GM23338 (cell line): ENCODE measurements at regions not wholly inside any gene's neighbourhood (a gene's known extent, or its start where the extent isn't known, plus 50 kb on each side); places are given as distances from the start of the nearest gene placed in this dataset.

Experiments used
- ATAC-seq: fragments of 200-7000 bp; cut with Tn5 transposase; 3 replicates; pipeline ENCODE4 v1.9.1; 2020
- DNase-seq: peaks from one replicate; pipeline ENCODE4 v3.0.0-alpha.2; 2015; ENCODE audit warnings: low spot score
- H2AFZ ChIP-seq: fragments of 200-600 bp; sonication (generic); 2 replicates; pipeline ENCODE4 v1.8.0; 2016; ENCODE audit warnings: antibody characterized with exemption, mild to moderate bottlenecking, moderate library complexity
- H3F3A ChIP-seq: fragments of 200-600 bp; sonication (generic); replicated peaks from 2 replicates; pipeline ENCODE4 v1.8.0; 2017; ENCODE audit warnings: antibody characterized with exemption, mixed run types, low read depth
- H3K27ac ChIP-seq: fragments of 200-600 bp; sonication (generic); 2 replicates; pipeline ENCODE4 v1.6.1; 2016; ENCODE audit warnings: low read depth
- H3K27me3 ChIP-seq: fragments of 200-600 bp; sonication (generic); 2 replicates; pipeline ENCODE4 v1.8.0; 2016; ENCODE audit warnings: mild to moderate bottlenecking, mixed run types, moderate library complexity; ENCODE audit not compliant: insufficient read depth
- H3K36me3 ChIP-seq: fragments of 200-600 bp; sonication (generic); 2 replicates; pipeline ENCODE4 v1.8.0; 2016; ENCODE audit warnings: mild to moderate bottlenecking; ENCODE audit not compliant: insufficient read depth
- H3K4me1 ChIP-seq: fragments of 200-600 bp; sonication (generic); 2 replicates; pipeline ENCODE4 v1.8.0; 2016; ENCODE audit warnings: mild to moderate bottlenecking, moderate library complexity; ENCODE audit not compliant: insufficient read depth
- H3K4me2 ChIP-seq: fragments of 200-600 bp; sonication (generic); 2 replicates; pipeline ENCODE4 v1.7.1; 2017; ENCODE audit warnings: mixed run types
- H3K4me3 ChIP-seq: fragments of 200-600 bp; sonication (generic); 2 replicates; pipeline ENCODE4 v1.6.1; 2016; ENCODE audit warnings: mixed run types
- H3K79me2 ChIP-seq: fragments of 200-600 bp; sonication (generic); replicated peaks from 2 replicates; pipeline ENCODE4 v1.8.0; 2017; ENCODE audit warnings: mild to moderate bottlenecking; ENCODE audit not compliant: insufficient read depth
- H3K9me2 ChIP-seq: fragments of 200-600 bp; sonication (generic); 2 replicates; pipeline ENCODE4 v1.8.0; 2017; ENCODE audit not compliant: insufficient read depth
- H4K20me1 ChIP-seq: fragments of 200-600 bp; sonication (generic); replicated peaks from 2 replicates; pipeline ENCODE4 v1.8.0; 2017; ENCODE audit warnings: mild to moderate bottlenecking; ENCODE audit not compliant: insufficient read depth
- H3K27ac Mint-ChIP-seq: 2 replicates; pipeline ENCODE4 v1.8.0; 2020; ENCODE audit warnings: inconsistent platforms, mild to moderate bottlenecking, moderate library complexity, mixed read lengths
- H3K27me3 Mint-ChIP-seq: 3 replicates; pipeline ENCODE4 v1.8.0; 2022; ENCODE audit warnings: low read depth, mild to moderate bottlenecking, moderate library complexity, mixed read lengths, inconsistent platforms; ENCODE audit not compliant: insufficient read depth, poor library complexity
- H3K36me3 Mint-ChIP-seq: 3 replicates; pipeline ENCODE4 v1.8.0; 2021; ENCODE audit warnings: low read depth, mild to moderate bottlenecking, inconsistent platforms, moderate library complexity, mixed read lengths
- H3K4me1 Mint-ChIP-seq: 3 replicates; pipeline ENCODE4 v1.8.0; 2020; ENCODE audit warnings: mild to moderate bottlenecking, inconsistent platforms, mixed read lengths
- H3K4me3 Mint-ChIP-seq: 3 replicates; pipeline ENCODE4 v1.8.0; 2021; ENCODE audit warnings: moderate library complexity, mild to moderate bottlenecking, inconsistent platforms, mixed read lengths
- H3K9me3 Mint-ChIP-seq: 3 replicates; pipeline ENCODE4 v1.8.0; 2020; ENCODE audit warnings: moderate library complexity, mild to moderate bottlenecking, inconsistent platforms, mixed read lengths
- CREB1 ChIP-seq: fragments of 250-450 bp; sonication (Bioruptor Pico); IDR thresholded peaks from 2 replicates; pipeline ENCODE4 v1.5.0; 2020; ENCODE audit warnings: low read depth, mild to moderate bottlenecking, moderate library complexity
- EZH2 ChIP-seq: fragments of 200-600 bp; sonication (generic); IDR thresholded peaks from one replicate; pipeline ENCODE4 v1.8.0; 2017; ENCODE audit warnings: antibody characterized with exemption, mild to moderate bottlenecking, low read depth; ENCODE audit not compliant: unreplicated experiment
- EZH2phosphoT487 ChIP-seq: fragments of 200-600 bp; sonication (generic); IDR thresholded peaks from one replicate; pipeline ENCODE4 v1.8.1; 2018; ENCODE audit warnings: antibody characterized with exemption; ENCODE audit not compliant: unreplicated experiment
- JUNB ChIP-seq: IDR thresholded peaks from one replicate; pipeline ENCODE4 v1.6.1; 2016; ENCODE audit warnings: antibody characterized with exemption; ENCODE audit not compliant: unreplicated experiment
- NANOG ChIP-seq: IDR thresholded peaks from 2 replicates; pipeline ENCODE4 v1.6.1; 2016; ENCODE audit warnings: antibody characterized with exemption, borderline replicate concordance
- POLR2AphosphoS5 ChIP-seq: IDR thresholded peaks from 2 replicates; pipeline ENCODE4 v1.6.1; 2016; ENCODE audit warnings: antibody characterized with exemption, low read depth
- STAT1 ChIP-seq: IDR thresholded peaks from one replicate; pipeline ENCODE4 v1.6.1; 2016; ENCODE audit warnings: antibody characterized with exemption; ENCODE audit not compliant: unreplicated experiment
- ZNF114 ChIP-seq: fragments of 250-450 bp; sonication (Bioruptor Pico); IDR thresholded peaks from 2 replicates; pipeline ENCODE4 v1.5.0; 2020; ENCODE audit warnings: mild to moderate bottlenecking, moderate library complexity
- ZNF331 ChIP-seq: fragments of 250-450 bp; sonication (Bioruptor Pico); IDR thresholded peaks from 2 replicates; pipeline ENCODE4 v1.5.0; 2020; ENCODE audit warnings: low read depth, mild to moderate bottlenecking, moderate library complexity
- ZNF462 ChIP-seq: fragments of 250-450 bp; sonication (Bioruptor Pico); IDR thresholded peaks from 2 replicates; pipeline ENCODE4 v1.5.0; 2020; ENCODE audit warnings: mild to moderate bottlenecking, moderate library complexity
- TF ChIP-seq, protein P1 (sequence below): IDR thresholded peaks from 2 replicates; pipeline ENCODE4 v1.6.1; 2016; ENCODE audit warnings: antibody characterized with exemption
- TF ChIP-seq, protein P2 (sequence below): IDR thresholded peaks from one replicate; pipeline ENCODE4 v1.6.1; 2018; ENCODE audit warnings: antibody characterized with exemption; ENCODE audit not compliant: unreplicated experiment
- TF ChIP-seq, protein P3 (sequence below), 2 experiments: fragments of 200-600 bp in 1 of 2; sonication (generic) in 1 of 2; conservative IDR thresholded peaks; 2 replicates each; pipeline versions ENCODE4 v1.5.1 to v1.6.1; 2016 to 2017; ENCODE audit warnings: antibody characterized with exemption in 2 of 2, low read depth in 2 of 2, mild to moderate bottlenecking in 2 of 2, moderate library complexity in 1 of 2

GRCh38 chr13:71327266-71327665 is 539.7 kb downstream of the DACH1 start:
- Histone ChIP-seq H3F3A (no peaks in the 10 kb centered on the region), H3K4me1 (no peaks in the 10 kb centered on the region), H3K4me2 (no peak overlapping the region), H3K4me3 (no peak overlapping the region), H4K20me1 (no peaks in the 10 kb centered on the region), H3K27me3 (no peaks in the 10 kb centered on the region), H3K36me3 (no peaks in the 10 kb centered on the region), H3K79me2 (no peaks in the 10 kb centered on the region), H2AFZ (no peak overlapping the region), H3K9me2 (no peaks in the 10 kb centered on the region), H3K27ac (no peak overlapping the region)
- Mint-ChIP-seq H3K27me3 (no peaks in the 10 kb centered on the region), H3K4me3 (no peak overlapping the region), H3K27ac (no peak overlapping the region), H3K4me1 (no peaks in the 10 kb centered on the region), H3K36me3 (no peaks in the 10 kb centered on the region), H3K9me3 (no peaks in the 10 kb centered on the region)
- TF ChIP-seq, protein P1, sequence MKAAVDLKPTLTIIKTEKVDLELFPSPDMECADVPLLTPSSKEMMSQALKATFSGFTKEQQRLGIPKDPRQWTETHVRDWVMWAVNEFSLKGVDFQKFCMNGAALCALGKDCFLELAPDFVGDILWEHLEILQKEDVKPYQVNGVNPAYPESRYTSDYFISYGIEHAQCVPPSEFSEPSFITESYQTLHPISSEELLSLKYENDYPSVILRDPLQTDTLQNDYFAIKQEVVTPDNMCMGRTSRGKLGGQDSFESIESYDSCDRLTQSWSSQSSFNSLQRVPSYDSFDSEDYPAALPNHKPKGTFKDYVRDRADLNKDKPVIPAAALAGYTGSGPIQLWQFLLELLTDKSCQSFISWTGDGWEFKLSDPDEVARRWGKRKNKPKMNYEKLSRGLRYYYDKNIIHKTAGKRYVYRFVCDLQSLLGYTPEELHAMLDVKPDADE, result no peak
- TF ChIP-seq ZNF462 (CRISPR knock-in tag) (no peak), NANOG (no peak), POLR2AphosphoS5 (no peak), CREB1 (CRISPR knock-in tag) (no peak), STAT1 (no peak), ZNF331 (CRISPR knock-in tag) (no peak), ZNF114 (no peak), EZH2 (no peak), JUNB (no peak), EZH2phosphoT487 (no peak)
- TF ChIP-seq, protein P2, sequence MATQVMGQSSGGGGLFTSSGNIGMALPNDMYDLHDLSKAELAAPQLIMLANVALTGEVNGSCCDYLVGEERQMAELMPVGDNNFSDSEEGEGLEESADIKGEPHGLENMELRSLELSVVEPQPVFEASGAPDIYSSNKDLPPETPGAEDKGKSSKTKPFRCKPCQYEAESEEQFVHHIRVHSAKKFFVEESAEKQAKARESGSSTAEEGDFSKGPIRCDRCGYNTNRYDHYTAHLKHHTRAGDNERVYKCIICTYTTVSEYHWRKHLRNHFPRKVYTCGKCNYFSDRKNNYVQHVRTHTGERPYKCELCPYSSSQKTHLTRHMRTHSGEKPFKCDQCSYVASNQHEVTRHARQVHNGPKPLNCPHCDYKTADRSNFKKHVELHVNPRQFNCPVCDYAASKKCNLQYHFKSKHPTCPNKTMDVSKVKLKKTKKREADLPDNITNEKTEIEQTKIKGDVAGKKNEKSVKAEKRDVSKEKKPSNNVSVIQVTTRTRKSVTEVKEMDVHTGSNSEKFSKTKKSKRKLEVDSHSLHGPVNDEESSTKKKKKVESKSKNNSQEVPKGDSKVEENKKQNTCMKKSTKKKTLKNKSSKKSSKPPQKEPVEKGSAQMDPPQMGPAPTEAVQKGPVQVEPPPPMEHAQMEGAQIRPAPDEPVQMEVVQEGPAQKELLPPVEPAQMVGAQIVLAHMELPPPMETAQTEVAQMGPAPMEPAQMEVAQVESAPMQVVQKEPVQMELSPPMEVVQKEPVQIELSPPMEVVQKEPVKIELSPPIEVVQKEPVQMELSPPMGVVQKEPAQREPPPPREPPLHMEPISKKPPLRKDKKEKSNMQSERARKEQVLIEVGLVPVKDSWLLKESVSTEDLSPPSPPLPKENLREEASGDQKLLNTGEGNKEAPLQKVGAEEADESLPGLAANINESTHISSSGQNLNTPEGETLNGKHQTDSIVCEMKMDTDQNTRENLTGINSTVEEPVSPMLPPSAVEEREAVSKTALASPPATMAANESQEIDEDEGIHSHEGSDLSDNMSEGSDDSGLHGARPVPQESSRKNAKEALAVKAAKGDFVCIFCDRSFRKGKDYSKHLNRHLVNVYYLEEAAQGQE, result no peak
- TF ChIP-seq, protein P3, sequence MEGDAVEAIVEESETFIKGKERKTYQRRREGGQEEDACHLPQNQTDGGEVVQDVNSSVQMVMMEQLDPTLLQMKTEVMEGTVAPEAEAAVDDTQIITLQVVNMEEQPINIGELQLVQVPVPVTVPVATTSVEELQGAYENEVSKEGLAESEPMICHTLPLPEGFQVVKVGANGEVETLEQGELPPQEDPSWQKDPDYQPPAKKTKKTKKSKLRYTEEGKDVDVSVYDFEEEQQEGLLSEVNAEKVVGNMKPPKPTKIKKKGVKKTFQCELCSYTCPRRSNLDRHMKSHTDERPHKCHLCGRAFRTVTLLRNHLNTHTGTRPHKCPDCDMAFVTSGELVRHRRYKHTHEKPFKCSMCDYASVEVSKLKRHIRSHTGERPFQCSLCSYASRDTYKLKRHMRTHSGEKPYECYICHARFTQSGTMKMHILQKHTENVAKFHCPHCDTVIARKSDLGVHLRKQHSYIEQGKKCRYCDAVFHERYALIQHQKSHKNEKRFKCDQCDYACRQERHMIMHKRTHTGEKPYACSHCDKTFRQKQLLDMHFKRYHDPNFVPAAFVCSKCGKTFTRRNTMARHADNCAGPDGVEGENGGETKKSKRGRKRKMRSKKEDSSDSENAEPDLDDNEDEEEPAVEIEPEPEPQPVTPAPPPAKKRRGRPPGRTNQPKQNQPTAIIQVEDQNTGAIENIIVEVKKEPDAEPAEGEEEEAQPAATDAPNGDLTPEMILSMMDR (conservative IDR thresholded peaks at IDR 0.05; ENCODE audit: low read depth in 2 of 2), result no peak
- ATAC-seq, result no peak
- no peak for DNase-seq
